ENCODE measurements at regions not wholly inside any gene's neighbourhood (a gene's known extent, or its start where the extent isn't known, plus 50 kb on each side); places are given as distances from the start of the nearest gene placed in this dataset.
"Not testable (repeated sequence)": the region's sequence is repeated elsewhere in the genome, so short reads cannot be mapped to it uniquely, and the experiment has no call there.

- H3K27ac ChIP-seq, result no peak overlapping the region
- TF ChIP-seq CTCF (conservative IDR thresholded peaks at IDR 0.05), result no peak
Measured at GRCh38 chr5:163846512-163846911, 341.1 kb downstream of the MAT2B start.

DNA sequence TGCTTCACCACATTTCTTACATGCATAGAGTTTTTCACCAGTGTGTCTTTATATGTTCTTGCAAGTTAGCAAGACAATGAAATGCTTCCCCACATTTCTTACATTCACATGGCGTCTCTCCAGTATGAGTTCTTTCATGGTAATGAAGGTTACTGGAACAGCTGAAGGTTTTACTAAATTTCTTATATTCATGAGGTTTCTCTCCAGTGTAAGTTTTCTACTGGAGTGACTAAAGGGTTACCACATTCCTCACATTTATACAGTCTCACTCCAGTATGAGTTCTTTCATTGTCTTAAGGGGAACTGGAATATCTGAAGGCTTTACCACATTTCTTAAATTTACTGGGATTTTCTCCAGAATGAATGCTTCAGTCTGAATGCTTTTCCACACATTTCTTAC, 350.3 kb downstream of the MAT2B start:
- no peak for TF ChIP-seq CTCF (conservative IDR thresholded peaks at IDR 0.05)
- H3K27ac ChIP-seq, result no peak overlapping the region

- no peak overlapping the region for H3K27ac ChIP-seq
- no peak for TF ChIP-seq CTCF (conservative IDR thresholded peaks at IDR 0.05)
Measured at GRCh38 chr5:163861670-163862069, 356.3 kb downstream of the MAT2B start.

DNA sequence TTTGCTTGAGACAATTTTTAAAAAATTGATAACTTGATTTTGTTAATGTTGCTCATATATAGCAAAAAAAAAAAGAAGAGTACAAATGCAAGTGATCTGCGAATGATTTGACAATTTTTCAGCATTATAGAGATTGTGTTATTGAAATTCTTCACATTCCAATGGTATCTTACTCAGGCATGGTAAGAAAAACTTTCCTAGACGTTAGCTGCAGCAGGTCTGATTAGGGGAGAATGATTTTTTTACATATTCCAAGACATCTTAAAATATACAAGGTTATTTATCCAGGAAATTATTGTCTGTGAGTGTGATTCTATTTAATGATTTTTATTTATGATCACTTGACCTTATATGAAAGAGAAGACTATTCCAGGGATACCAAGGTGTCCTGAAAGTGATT, 361.9 kb downstream of the MAT2B start:
- no peak for TF ChIP-seq CTCF (conservative IDR thresholded peaks at IDR 0.05)

GRCh38 chr5:163867738-163868137, 362.3 kb downstream of the MAT2B start:
- no peak overlapping the region for H3K27ac ChIP-seq
- TF ChIP-seq CTCF (conservative IDR thresholded peaks at IDR 0.05), result no peak

More for the DNA sequence above, 361.9 kb downstream of the MAT2B start:
- no peak overlapping the region for H3K27ac ChIP-seq

GRCh38 chr5:163869581-163869980, 364.2 kb downstream of the MAT2B start:
- TF ChIP-seq CTCF (conservative IDR thresholded peaks at IDR 0.05), result no peak
- H3K27ac ChIP-seq, result no peak overlapping the region

DNA sequence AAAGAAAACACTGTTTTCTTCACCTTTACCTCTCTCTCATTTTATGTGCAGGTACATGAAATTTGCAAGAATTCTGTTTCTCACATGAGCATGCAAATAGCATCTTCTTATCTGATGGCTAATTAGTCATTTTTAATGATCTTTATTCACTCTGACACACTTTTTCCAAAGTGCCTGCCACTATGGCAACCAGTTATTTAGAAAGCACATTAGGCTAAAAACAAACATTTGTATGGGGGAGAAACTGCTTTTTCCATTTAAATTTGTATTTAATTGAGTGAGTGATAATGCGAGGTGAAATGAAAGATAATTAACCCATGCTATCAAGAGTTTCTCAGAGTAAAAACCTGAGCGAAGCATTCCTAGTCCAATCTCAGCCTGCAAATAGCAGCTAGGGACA, 365.0 kb downstream of the MAT2B start:
- H3K27ac ChIP-seq, result no peak overlapping the region
- no peak for TF ChIP-seq CTCF (conservative IDR thresholded peaks at IDR 0.05)

DNA sequence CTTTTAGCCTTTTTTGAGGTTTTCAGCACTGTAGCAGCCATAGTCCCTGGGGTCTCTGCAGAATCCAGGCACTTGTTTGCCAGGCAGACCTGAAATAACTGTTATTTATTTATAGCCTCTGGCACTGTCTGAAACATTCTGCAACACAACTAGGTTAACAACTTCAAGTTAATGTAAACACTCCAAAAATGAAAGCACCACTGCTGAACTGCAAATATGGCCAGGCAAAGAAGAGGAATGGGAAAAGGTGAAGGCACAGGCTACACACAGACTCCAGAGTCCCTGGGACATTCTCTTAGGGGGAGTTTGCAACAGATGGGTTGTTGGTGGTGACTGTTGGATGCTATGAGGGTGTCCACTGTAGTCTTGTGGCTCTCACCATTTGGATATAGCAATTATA, 369.0 kb downstream of the MAT2B start:
- TF ChIP-seq CTCF (conservative IDR thresholded peaks at IDR 0.05), result no peak
- H3K27ac ChIP-seq, result no peak overlapping the region

GRCh38 chr5:163874912-163875311, 369.5 kb downstream of the MAT2B start:
- H3K27ac ChIP-seq, result not testable (repeated sequence)
